ENCODE measurements at regions not wholly inside any gene's neighbourhood (a gene's known extent, or its start where the extent isn't known, plus 50 kb on each side); places are given as distances from the start of the nearest gene placed in this dataset.
A peak's percentile ranks its signal among the peaks of the same experiment; 100 is the strongest.

DNA sequence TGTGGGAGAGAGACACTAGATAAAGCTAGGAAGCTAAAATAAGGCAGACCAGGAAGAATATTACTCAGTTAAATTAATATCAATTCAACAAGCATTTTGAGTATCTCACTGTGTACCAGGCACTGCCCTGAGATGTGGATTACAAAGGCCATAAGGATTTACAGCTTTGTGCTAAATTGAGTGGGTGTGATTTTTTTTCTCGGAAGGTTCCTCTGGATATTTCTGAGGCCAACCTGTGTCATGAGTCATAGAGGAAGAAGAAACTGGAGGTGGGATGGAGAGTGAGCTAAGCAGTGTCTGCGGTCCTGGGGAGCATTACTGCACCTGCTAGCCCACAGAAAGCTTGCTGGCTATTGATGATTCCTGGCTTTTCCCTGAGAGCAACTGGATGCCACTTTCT lies 135.2 kb downstream of the RFPL4B start:
- whole genome bisulfite sequencing = 90% methylated on average over 2 of the region's 2 CpGs

DNA sequence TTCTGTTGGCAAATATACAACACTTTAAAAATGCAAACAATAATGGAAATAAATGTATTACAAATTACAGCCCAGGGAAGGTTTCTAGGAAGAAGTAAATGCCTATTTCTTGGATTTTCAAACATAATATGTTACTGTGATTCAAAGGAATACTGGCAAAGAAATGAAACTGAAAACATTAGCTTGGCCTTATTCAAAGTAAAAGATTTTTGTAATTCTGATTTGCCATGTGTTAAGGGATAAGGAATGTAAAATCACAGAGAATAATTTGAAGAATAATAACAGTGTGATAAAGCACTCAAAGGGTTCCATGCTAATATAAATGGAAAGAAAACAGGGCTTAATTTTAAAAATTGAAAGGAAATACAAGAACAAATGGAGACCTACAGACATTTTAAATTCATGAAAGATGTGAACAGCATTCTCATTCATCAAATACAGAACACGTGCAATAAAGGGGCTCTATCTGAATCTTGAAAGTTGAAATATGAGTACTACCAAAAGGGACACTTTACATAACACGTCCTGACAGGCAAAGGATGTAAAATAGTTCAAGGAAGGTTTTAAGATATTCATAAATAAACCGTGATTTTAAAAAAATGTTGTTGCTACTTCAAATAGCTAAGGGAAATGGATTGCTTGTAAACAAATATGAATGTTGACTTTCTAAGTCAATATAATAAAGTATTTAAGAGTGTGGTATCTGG lies 138.1 kb downstream of the RFPL4B start:
- no peak overlapping the region for H2BK5ac ChIP-seq (ENCODE audit: low read depth, low read length, poor library complexity, severe bottlenecking)
- no peaks in the 10 kb centered on the region for H3K36me3 ChIP-seq (ENCODE audit: control insufficient read depth in 1 of 2, insufficient read depth in 2 of 2, low read depth in 1 of 2, low read length in 2 of 2)
- no peaks in the 10 kb centered on the region for H3K4me1 ChIP-seq (ENCODE audit: control insufficient read depth, insufficient read depth, low read depth, low read length)
- no peaks in the 10 kb centered on the region for H3K9me3 ChIP-seq (ENCODE audit: control insufficient read depth, low read length)
- no peak overlapping the region for H4K8ac ChIP-seq (ENCODE audit: low read length)
- no peak overlapping the region for H2BK12ac ChIP-seq (ENCODE audit: low read length in 2 of 2)
- H3K27me3 ChIP-seq (ENCODE audit: control insufficient read depth in 1 of 2, insufficient read depth in 1 of 2, low read length in 2 of 2) = peaks cover 0 to 18% of the 10 kb centered on the region in 2 experiments
- 88% methylated on average over 3 of the region's 3 CpGs for WGBS
- no peak overlapping the region for H2BK120ac ChIP-seq (ENCODE audit: low read depth, low read length)
- H3K27ac ChIP-seq (ENCODE audit: low read length, poor library complexity, severe bottlenecking) = no peak overlapping the region
- H3K79me1 ChIP-seq (replicated peaks; ENCODE audit: low read length, poor library complexity, severe bottlenecking) = no peaks in the 10 kb centered on the region
- no peak overlapping the region for H2AFZ ChIP-seq (ENCODE audit: low read depth, low read length)
- DNase-seq = no peak
- no peak overlapping the region for H3K18ac ChIP-seq (ENCODE audit: low read depth in 1 of 2, low read length in 2 of 2)
- peak overlapping the region; percentile 33 for H3K9ac ChIP-seq (ENCODE audit: low read length)
- H3K4me2 ChIP-seq (ENCODE audit: low read length, poor library complexity, severe bottlenecking) = no peak overlapping the region
- no peak overlapping the region for H3K4me3 ChIP-seq (ENCODE audit: insufficient read depth in 1 of 2, low read depth in 1 of 2, low read length in 2 of 2)
- H2AK5ac ChIP-seq (ENCODE audit: low read length, severe bottlenecking) = no peak overlapping the region
- no peak overlapping the region for H3K4ac ChIP-seq (ENCODE audit: low read depth in 1 of 2, low read length in 2 of 2)
- no peak overlapping the region for H4K91ac ChIP-seq (ENCODE audit: low read length)
- no peak overlapping the region for H2BK15ac ChIP-seq (ENCODE audit: low read depth, poor library complexity, severe bottlenecking)
- no peak overlapping the region for H3K23ac ChIP-seq (ENCODE audit: low read length in 2 of 2)
- H3K14ac ChIP-seq (ENCODE audit: low read length in 2 of 2) = no peak overlapping the region

More for the DNA sequence above, 135.2 kb downstream of the RFPL4B start:
- no peak overlapping the region for H3K4me2 ChIP-seq (ENCODE audit: low read length, poor library complexity, severe bottlenecking)
- H3K27me3 ChIP-seq (ENCODE audit: control insufficient read depth in 1 of 2, insufficient read depth in 1 of 2, low read length in 2 of 2) = no peaks in the 10 kb centered on the region
- no peak overlapping the region for H3K14ac ChIP-seq (ENCODE audit: low read length in 2 of 2)
- H3K4ac ChIP-seq (ENCODE audit: low read depth in 1 of 2, low read length in 2 of 2) = no peak overlapping the region
- H4K8ac ChIP-seq (ENCODE audit: low read length) = no peak overlapping the region
- H3K18ac ChIP-seq (ENCODE audit: low read depth in 1 of 2, low read length in 2 of 2) = no peak overlapping the region
- no peak overlapping the region for H3K23ac ChIP-seq (ENCODE audit: low read length in 2 of 2)
- H2BK5ac ChIP-seq (ENCODE audit: low read depth, low read length, poor library complexity, severe bottlenecking) = no peak overlapping the region
- no peak overlapping the region for H3K4me3 ChIP-seq (ENCODE audit: insufficient read depth in 1 of 2, low read depth in 1 of 2, low read length in 2 of 2)
- H3K36me3 ChIP-seq (ENCODE audit: control insufficient read depth in 1 of 2, insufficient read depth in 2 of 2, low read depth in 1 of 2, low read length in 2 of 2) = no peaks in the 10 kb centered on the region
- no peak overlapping the region for H2AK5ac ChIP-seq (ENCODE audit: low read length, severe bottlenecking)
- no peak overlapping the region for H2AFZ ChIP-seq (ENCODE audit: low read depth, low read length)
- H3K79me1 ChIP-seq (replicated peaks; ENCODE audit: low read length, poor library complexity, severe bottlenecking) = no peaks in the 10 kb centered on the region
- H2BK12ac ChIP-seq (ENCODE audit: low read length in 2 of 2) = no peak overlapping the region
- DNase-seq = no peak
- H3K9ac ChIP-seq (ENCODE audit: low read length) = no peak overlapping the region
- no peak overlapping the region for H3K27ac ChIP-seq (ENCODE audit: low read length, poor library complexity, severe bottlenecking)
- no peaks in the 10 kb centered on the region for H3K4me1 ChIP-seq (ENCODE audit: control insufficient read depth, insufficient read depth, low read depth, low read length)
- H2BK15ac ChIP-seq (ENCODE audit: low read depth, poor library complexity, severe bottlenecking) = no peak overlapping the region
- no peak overlapping the region for H2BK120ac ChIP-seq (ENCODE audit: low read depth, low read length)
- no peaks in the 10 kb centered on the region for H3K9me3 ChIP-seq (ENCODE audit: control insufficient read depth, low read length)
- H4K91ac ChIP-seq (ENCODE audit: low read length) = no peak overlapping the region

DNA sequence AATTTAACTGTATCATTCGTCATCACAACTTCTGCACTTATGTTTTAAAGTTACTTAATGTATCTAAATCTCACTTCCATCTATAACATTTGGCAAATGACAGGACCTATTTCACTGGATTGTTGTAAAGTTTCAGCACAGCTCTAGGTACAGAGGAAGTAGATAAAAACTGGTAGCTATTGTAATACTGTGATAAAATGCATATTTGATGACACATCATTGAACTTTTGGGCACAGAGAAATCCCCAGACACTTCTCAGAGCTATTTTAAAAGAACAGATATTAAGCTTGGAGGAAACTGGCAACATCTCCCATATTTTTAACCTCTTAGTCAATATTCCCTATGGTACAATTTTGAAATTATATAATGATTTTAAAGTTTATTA lies 138.7 kb downstream of the RFPL4B start:
- Histone ChIP-seq H3K27ac (ENCODE audit: low read length, poor library complexity, severe bottlenecking) (no peak overlapping the region), H2BK15ac (ENCODE audit: low read depth, poor library complexity, severe bottlenecking) (no peak overlapping the region), H4K8ac (ENCODE audit: low read length) (no peak overlapping the region), H2BK12ac (ENCODE audit: low read length in 2 of 2) (no peak overlapping the region), H3K14ac (ENCODE audit: low read length in 2 of 2) (no peak overlapping the region), H4K91ac (ENCODE audit: low read length) (no peak overlapping the region), H3K4me2 (ENCODE audit: low read length, poor library complexity, severe bottlenecking) (no peak overlapping the region), H2BK5ac (ENCODE audit: low read depth, low read length, poor library complexity, severe bottlenecking) (no peak overlapping the region), H3K18ac (ENCODE audit: low read depth in 1 of 2, low read length in 2 of 2) (no peak overlapping the region), H3K79me1 (replicated peaks; ENCODE audit: low read length, poor library complexity, severe bottlenecking) (no peaks in the 10 kb centered on the region), H3K4ac (ENCODE audit: low read depth in 1 of 2, low read length in 2 of 2) (no peak overlapping the region), H3K27me3 (ENCODE audit: control insufficient read depth in 1 of 2, insufficient read depth in 1 of 2, low read length in 2 of 2) (peaks cover 0 to 18% of the 10 kb centered on the region in 2 experiments), H3K9ac (ENCODE audit: low read length) (peak overlapping the region; percentile 33), H3K4me3 (ENCODE audit: insufficient read depth in 1 of 2, low read depth in 1 of 2, low read length in 2 of 2) (no peak overlapping the region), H3K4me1 (ENCODE audit: control insufficient read depth, insufficient read depth, low read depth, low read length) (no peaks in the 10 kb centered on the region), H3K9me3 (ENCODE audit: control insufficient read depth, low read length) (no peaks in the 10 kb centered on the region), H2BK120ac (ENCODE audit: low read depth, low read length) (no peak overlapping the region), H3K23ac (ENCODE audit: low read length in 2 of 2) (no peak overlapping the region), H2AFZ (ENCODE audit: low read depth, low read length) (no peak overlapping the region), H2AK5ac (ENCODE audit: low read length, severe bottlenecking) (no peak overlapping the region), H3K36me3 (ENCODE audit: control insufficient read depth in 1 of 2, insufficient read depth in 2 of 2, low read depth in 1 of 2, low read length in 2 of 2) (no peaks in the 10 kb centered on the region)
- no peak for DNase-seq
- WGBS = no CpG with 5 or more reads among the region's 1 CpG

DNA sequence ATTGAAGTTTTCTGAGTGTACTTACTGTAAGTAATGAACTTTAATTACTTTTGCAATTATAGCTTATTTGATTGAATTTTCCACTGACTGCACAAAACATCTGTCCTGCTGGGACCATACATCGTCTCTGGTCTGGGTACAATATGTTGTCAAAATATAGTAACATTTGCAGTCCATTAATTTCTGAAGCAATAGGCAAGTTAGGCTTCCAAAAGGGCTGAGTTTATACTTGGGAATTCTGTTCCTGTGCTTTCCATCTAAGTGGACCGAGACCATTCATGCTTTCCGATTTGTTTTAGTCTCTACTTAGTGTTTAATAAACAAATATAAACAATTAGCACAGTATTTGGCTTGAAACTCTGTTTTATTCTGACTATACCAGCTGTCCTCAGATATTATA lies 139.3 kb downstream of the RFPL4B start:
- H3K79me1 ChIP-seq (replicated peaks; ENCODE audit: low read length, poor library complexity, severe bottlenecking) = no peaks in the 10 kb centered on the region
- no peak for DNase-seq
- no peak overlapping the region for H3K4me3 ChIP-seq (ENCODE audit: insufficient read depth in 1 of 2, low read depth in 1 of 2, low read length in 2 of 2)
- no peak overlapping the region for H4K8ac ChIP-seq (ENCODE audit: low read length)
- H2BK12ac ChIP-seq (ENCODE audit: low read length in 2 of 2) = no peak overlapping the region
- WGBS = 88% methylated on average over 1 of the region's 3 CpGs
- no peak overlapping the region for H2AFZ ChIP-seq (ENCODE audit: low read depth, low read length)
- H3K9me3 ChIP-seq (ENCODE audit: control insufficient read depth, low read length) = no peaks in the 10 kb centered on the region
- H3K23ac ChIP-seq (ENCODE audit: low read length in 2 of 2) = no peak overlapping the region
- no peak overlapping the region for H2BK120ac ChIP-seq (ENCODE audit: low read depth, low read length)
- no peak overlapping the region for H4K91ac ChIP-seq (ENCODE audit: low read length)
- no peak overlapping the region for H3K18ac ChIP-seq (ENCODE audit: low read depth in 1 of 2, low read length in 2 of 2)
- H2BK15ac ChIP-seq (ENCODE audit: low read depth, poor library complexity, severe bottlenecking) = no peak overlapping the region
- H3K27ac ChIP-seq (ENCODE audit: low read length, poor library complexity, severe bottlenecking) = no peak overlapping the region
- H3K4me2 ChIP-seq (ENCODE audit: low read length, poor library complexity, severe bottlenecking) = no peak overlapping the region
- H2AK5ac ChIP-seq (ENCODE audit: low read length, severe bottlenecking) = no peak overlapping the region
- H3K4me1 ChIP-seq (ENCODE audit: control insufficient read depth, insufficient read depth, low read depth, low read length) = no peaks in the 10 kb centered on the region
- H3K9ac ChIP-seq (ENCODE audit: low read length) = no peak overlapping the region
- no peaks in the 10 kb centered on the region for H3K36me3 ChIP-seq (ENCODE audit: control insufficient read depth in 1 of 2, insufficient read depth in 2 of 2, low read depth in 1 of 2, low read length in 2 of 2)
- peaks cover 0 to 18% of the 10 kb centered on the region in 2 experiments for H3K27me3 ChIP-seq (ENCODE audit: control insufficient read depth in 1 of 2, insufficient read depth in 1 of 2, low read length in 2 of 2)
- no peak overlapping the region for H3K4ac ChIP-seq (ENCODE audit: low read depth in 1 of 2, low read length in 2 of 2)
- H3K14ac ChIP-seq (ENCODE audit: low read length in 2 of 2) = no peak overlapping the region
- H2BK5ac ChIP-seq (ENCODE audit: low read depth, low read length, poor library complexity, severe bottlenecking) = no peak overlapping the region

Data from mesenchymal stem cell (in vitro differentiated cells and primary cell).